ENCODE measurements at regions not wholly inside any gene's neighbourhood (a gene's known extent, or its start where the extent isn't known, plus 50 kb on each side); places are given as distances from the start of the nearest gene placed in this dataset.
A peak's percentile ranks its signal among the peaks of the same experiment; 100 is the strongest.

DNA sequence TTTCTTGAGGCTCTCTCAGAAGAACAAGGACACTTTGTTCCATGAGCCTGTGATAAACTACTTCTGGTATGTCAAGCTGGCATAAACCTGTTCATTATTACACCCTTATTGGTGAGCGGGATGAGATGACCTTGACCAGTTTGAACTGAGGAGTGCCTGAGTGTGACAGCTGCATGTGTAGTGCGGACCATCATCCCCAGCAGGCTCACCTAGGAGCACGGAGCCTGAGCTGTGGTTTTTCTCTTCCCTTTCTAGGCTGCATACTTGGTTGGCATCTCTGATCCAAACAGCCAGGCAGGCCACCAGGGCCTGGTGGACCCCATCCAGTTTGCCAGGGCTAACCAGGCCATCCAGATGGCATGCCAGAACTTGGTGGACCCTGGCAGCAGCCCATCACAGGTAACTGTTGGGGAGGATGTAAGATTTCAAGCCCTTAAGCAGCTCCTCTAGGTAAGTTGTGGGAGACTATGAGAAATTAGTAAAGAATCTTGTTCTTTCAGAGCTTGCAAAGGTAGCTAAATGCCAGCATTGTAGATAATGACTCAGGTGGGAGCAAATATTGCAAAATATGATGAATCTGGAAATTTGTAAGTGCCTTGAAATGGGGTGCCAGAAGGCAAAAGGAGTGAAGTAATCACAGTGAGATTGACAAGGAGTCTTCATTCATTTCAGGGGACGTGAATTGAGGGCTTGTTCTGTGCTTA, 288.9 kb upstream of the TPM1 start:
- ATAC-seq (no peak), DNase-seq (ENCODE audit: low spot score in 2 of 2) (no peak)
- Mint-ChIP-seq H3K27ac (no peak overlapping the region), H3K9me3 (no peaks in the 10 kb centered on the region), H3K36me3 (no peaks in the 10 kb centered on the region)

DNA sequence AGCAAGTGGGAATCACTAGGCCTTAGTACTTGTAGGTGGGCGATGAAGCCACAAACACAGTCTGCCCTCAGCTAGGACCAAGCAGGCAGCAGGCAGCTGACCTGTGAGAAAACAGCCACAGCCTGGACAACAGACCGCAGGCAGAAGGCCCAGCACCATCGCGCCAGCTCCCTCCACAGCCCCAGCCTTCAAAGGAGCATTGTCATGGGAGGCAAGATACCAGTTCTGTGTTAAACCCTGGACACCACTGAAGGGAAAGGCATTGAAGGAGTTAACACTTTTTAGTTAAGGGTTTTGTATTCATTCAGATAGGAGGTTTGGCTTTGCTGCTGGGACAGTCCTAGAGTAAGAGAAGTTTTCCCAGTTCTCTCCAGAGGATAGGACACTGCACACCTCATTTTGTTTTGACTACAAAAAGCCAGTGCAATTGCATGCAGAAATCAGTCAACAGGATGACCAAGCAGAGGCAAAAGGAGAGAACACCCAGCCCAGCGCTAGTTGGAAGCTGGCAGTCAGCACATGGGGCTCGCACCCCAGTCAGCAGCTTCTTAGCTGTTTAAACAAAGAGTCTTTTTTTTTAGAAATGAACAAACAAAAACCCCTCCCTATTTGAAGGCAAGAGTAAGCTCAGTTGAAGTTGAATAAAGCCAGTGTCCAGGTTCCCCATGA, 286.1 kb upstream of the TPM1 start:
- H3K27ac Mint-ChIP-seq, result no peak overlapping the region
- no peaks in the 10 kb centered on the region for H3K36me3 Mint-ChIP-seq
- no peaks in the 10 kb centered on the region for H3K9me3 Mint-ChIP-seq
- DNase-seq (ENCODE audit: low spot score in 2 of 2), result no peak
- no peak for ATAC-seq

DNA sequence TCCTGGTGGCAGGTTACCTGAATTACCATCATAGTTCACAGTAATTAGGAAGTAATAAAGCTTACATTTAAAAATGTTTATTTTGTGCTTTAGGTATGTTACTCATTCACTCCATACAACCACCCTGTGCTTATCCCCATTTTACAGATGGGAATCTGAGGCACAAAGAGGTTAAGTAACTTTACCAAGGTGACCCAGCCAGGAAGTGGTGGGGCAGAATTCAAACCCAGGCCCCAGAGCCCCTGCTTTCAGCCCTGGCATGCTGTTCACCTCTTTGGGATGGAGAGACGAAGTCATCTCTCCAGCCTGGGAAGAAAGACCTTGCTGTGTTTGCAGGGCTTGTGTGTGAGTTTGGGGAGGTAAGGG, 285.6 kb upstream of the TPM1 start:
- no peak for DNase-seq (ENCODE audit: low spot score in 2 of 2)
- ATAC-seq, result no peak
- H3K9me3 Mint-ChIP-seq, result no peaks in the 10 kb centered on the region
- H3K27ac Mint-ChIP-seq, result peak overlapping the region in 1 of 2 donors; percentile 50
- H3K36me3 Mint-ChIP-seq, result no peaks in the 10 kb centered on the region

DNA sequence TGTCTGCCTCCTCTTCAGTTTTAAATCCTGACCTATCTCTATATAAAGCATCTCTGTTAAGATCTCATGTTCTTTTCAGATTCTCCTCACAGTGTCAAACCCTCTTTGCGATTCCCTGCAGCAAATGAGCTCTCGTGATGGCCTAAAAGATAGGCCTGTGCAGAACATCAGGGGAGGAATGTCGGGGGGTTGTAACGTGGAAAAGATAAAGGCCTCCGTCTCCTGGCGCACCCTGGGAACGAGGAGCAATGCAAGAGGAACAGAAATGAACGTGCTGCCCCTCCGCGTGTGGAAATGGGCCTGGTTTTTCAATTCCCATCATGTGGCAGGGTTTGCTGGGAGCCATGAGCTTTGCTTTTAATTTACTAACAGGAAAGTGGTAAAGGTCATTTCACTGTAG, 285.0 kb upstream of the TPM1 start:
- H3K27ac Mint-ChIP-seq, result no peak overlapping the region
- ATAC-seq, result no peak
- no peaks in the 10 kb centered on the region for H3K36me3 Mint-ChIP-seq
- no peaks in the 10 kb centered on the region for H3K9me3 Mint-ChIP-seq
- DNase-seq (ENCODE audit: low spot score in 2 of 2), result no peak

DNA sequence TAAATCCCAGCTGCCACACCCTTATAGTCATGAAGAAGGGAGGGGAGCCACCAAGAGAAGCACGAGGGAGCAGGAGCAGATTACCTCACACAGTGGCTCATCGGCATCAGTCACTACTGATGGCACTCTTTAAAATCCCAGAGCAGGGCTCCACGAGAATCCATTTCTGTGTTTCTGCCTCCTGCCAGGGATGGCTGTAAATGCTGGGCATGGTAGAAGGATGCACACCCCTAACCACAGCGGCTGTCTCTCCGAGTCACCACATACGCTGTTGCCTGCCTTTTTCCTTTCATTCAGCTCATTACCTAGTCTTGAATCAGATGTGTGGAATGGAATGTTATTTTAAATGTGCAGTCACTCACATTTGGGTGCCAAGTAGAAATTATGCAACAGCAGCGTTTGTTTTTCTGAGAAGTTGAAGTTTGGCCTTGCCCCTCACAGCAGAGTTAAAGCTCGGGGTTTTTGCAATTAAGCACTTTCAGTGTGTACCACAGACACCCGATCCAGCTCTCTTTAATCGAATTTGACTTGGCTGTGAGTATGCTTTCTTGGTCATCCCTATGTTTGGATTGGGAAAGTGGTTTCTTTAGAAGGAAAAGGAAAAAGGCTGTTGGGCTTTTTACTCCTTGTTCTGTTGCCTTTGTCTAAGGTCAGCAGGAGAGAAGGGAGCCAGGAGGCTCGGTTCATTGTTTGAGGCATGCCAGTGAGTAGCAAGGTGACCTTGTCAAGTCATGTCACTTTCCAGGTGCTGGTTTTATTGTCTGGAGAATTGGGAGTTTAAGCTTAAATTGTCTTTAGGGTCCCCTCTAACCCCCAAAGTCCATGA, 284.2 kb upstream of the TPM1 start:
- no peaks in the 10 kb centered on the region for H3K9me3 Mint-ChIP-seq
- H3K27ac Mint-ChIP-seq, result no peak overlapping the region
- DNase-seq (ENCODE audit: low spot score in 2 of 2), result no peak
- ATAC-seq, result no peak
- H3K36me3 Mint-ChIP-seq, result no peaks in the 10 kb centered on the region

DNA sequence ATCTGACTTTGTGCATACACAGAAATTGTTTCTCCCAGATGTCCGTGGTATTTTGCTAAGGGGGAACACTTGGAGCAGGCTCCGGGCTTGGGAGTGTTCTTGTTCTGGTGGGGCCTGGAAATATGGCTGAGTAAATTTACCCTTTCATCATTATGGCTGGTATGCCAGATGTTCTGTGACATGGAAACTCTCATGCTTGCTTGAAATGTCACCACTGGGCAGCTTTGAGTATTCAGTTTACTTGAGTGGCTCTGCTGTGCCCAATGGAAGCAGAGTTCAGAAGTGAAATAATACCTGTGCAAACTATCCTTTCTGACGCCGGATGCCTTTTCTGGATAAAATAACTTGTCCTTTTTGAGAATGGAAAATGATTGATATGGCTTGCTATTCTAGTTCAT, 283.6 kb upstream of the TPM1 start:
- no peak for ATAC-seq
- H3K36me3 Mint-ChIP-seq, result no peaks in the 10 kb centered on the region

DNA sequence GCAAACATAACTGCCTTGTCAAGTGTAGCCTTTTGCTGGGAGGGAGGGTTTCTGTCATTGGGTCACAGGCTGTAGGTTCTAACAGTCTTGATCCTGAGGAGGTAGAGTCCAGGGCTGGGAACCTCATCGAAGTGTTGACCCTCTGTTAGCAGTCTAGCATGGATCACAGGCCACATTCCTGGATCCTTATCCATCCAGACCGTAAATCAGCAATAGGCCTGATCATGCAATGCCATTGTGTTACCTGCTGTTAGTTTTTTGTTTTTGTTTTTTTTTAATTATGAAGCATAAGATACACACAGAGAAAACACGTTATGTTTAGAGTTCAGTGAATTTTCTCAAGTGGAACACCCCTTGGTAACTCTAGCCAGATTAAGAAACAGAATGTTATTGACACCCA, 282.0 kb upstream of the TPM1 start:
- no peaks in the 10 kb centered on the region for H3K36me3 Mint-ChIP-seq
- DNase-seq (ENCODE audit: low spot score in 2 of 2) (no peak), ATAC-seq (no peak)
- H3K27ac Mint-ChIP-seq, result no peak overlapping the region
- no peaks in the 10 kb centered on the region for H3K9me3 Mint-ChIP-seq

More for the DNA sequence above, 283.6 kb upstream of the TPM1 start:
- DNase-seq (ENCODE audit: low spot score in 2 of 2), result no peak
- no peak overlapping the region for H3K27ac Mint-ChIP-seq
- H3K9me3 Mint-ChIP-seq, result no peaks in the 10 kb centered on the region

DNA sequence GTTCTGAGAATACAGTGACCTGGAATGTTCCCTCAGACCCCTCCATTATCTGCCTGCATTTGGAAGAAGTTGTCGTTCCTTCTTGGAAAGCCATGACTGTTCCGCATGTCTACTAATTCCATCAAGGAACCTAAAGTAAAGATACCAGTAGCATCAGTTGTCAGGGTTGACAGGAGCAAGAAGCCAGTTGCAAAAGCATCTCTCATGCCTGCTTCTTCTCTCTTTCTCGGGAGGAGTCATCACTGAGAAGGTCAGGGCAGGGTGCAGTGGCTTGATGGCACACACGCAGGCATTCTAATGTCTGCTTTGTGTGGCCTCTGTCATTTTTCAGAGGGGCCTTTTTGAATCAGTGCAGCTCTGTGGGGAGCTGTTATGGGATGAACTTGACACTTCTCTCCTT, 276.6 kb upstream of the TPM1 start:
- DNase-seq (ENCODE audit: low spot score in 2 of 2) (no peak), ATAC-seq (no peak)
- Mint-ChIP-seq H3K27ac (no peak overlapping the region), H3K9me3 (no peaks in the 10 kb centered on the region), H3K36me3 (no peaks in the 10 kb centered on the region)

DNA sequence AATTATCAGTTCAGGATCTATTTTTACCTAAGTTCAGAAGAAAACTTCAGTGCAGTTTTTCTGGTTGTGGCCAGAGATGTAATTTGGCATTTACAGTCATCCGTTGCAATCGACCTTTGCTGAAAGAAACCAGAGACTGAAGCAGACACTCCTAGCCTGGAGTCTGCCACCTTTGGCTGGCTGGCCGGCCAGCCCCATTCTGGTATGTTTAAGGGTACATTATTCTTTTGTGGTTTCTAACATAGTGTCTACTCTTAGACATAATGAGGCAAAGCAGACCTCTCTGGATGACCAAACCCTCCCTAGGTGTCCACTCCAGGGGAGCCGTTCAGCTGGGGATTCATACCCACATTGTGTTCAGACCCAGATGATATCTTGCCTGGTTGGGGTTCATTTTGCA, 275.9 kb upstream of the TPM1 start:
- ATAC-seq, result no peak
- H3K36me3 Mint-ChIP-seq, result no peaks in the 10 kb centered on the region
- no peak for DNase-seq (ENCODE audit: low spot score in 2 of 2)
- no peak overlapping the region for H3K27ac Mint-ChIP-seq
- no peaks in the 10 kb centered on the region for H3K9me3 Mint-ChIP-seq

DNA sequence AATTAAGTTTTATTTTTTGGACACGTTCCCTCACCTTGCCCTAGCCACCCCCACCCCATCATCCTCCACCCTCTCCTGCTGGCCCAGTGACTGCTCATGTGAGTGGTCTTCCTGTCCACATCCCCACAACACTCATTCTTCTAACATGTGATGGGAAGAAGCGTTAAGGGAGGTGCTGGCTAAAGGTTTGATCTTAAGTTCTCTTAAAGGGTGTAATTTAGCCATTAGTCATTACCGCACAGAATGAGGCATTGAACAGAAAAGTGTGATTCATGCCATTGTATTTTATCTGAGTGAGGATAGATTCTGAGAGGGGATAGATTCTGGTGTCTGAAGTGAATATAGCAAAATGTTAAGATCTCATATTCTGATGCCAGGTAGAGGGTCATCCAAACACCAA, 272.9 kb upstream of the TPM1 start:
- ATAC-seq (no peak), DNase-seq (ENCODE audit: low spot score in 2 of 2) (no peak)
- H3K27ac Mint-ChIP-seq, result no peak overlapping the region
- no peaks in the 10 kb centered on the region for H3K36me3 Mint-ChIP-seq
- H3K9me3 Mint-ChIP-seq, result no peaks in the 10 kb centered on the region

DNA sequence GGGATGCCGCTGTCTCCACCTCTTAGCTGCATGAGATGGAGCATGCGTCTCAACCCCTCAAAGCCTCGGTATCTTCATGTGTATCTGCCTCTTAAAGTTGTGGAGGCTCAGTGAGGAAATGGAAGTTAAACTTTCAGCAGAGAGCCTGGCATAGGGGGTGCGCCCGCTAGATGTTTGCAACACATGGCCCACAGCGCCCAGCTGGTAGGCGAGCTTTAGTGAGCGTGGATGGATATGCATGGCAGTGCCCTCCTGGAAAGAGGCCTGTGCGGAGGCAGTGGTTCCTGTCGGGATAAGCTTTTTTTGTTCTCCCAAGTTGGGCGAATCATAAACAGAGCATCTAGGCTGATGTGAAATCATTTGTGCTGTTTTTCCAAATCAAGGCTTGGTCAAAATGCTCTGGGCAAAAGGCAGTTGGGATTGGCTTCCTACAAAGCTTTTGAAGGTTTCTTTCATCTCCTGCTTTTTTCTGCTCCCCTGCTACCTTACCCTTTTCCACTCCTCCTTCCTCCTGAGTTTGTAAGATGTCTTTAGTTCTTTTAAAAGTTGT, 272.4 kb upstream of the TPM1 start:
- Mint-ChIP-seq H3K9me3 (no peaks in the 10 kb centered on the region), H3K36me3 (no peaks in the 10 kb centered on the region), H3K27ac (no peak overlapping the region)
- ATAC-seq (no peak), DNase-seq (ENCODE audit: low spot score in 2 of 2) (no peak)

DNA sequence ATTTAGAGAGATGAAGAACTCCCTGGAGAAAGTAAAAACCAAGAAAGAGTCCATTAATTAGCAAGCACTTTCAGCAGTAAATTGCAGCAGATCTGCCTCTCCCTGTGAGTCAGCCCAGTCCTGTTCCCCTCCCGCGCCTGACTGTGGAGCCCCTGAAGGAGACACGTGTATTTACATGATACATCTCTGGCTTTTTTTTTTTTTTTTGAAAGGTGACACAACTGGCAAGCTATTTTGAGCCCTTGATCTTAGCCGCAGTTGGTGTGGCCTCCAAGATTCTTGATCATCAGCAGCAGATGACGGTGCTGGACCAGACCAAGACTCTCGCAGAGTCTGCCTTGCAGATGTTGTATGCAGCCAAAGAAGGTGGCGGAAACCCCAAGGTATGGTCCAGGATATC, 271.8 kb upstream of the TPM1 start:
- ATAC-seq (no peak), DNase-seq (ENCODE audit: low spot score in 2 of 2) (no peak)
- Mint-ChIP-seq H3K36me3 (no peaks in the 10 kb centered on the region), H3K27ac (no peak overlapping the region), H3K9me3 (no peaks in the 10 kb centered on the region)

DNA sequence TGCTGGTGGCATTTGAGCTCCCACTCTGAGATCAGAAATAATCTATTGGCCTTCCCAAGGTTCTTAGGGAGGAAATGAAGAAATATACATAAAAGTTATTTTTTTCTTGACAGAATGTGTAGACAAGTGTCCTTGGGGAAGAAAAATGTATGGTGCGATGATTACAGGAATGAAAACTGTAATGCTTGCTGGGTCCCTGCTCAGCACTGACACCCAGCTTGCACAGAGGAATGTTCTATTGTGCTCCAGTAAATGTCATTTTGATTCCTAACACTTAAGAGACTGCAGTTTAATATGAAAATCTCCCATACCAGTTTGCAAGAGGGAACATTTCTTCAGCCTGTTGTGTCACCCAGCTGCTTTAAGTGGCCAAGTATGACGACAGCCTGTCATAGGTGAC, 271.3 kb upstream of the TPM1 start:
- Mint-ChIP-seq H3K27ac (no peak overlapping the region), H3K9me3 (no peaks in the 10 kb centered on the region), H3K36me3 (no peaks in the 10 kb centered on the region)
- ATAC-seq (no peak), DNase-seq (ENCODE audit: low spot score in 2 of 2) (no peak)

DNA sequence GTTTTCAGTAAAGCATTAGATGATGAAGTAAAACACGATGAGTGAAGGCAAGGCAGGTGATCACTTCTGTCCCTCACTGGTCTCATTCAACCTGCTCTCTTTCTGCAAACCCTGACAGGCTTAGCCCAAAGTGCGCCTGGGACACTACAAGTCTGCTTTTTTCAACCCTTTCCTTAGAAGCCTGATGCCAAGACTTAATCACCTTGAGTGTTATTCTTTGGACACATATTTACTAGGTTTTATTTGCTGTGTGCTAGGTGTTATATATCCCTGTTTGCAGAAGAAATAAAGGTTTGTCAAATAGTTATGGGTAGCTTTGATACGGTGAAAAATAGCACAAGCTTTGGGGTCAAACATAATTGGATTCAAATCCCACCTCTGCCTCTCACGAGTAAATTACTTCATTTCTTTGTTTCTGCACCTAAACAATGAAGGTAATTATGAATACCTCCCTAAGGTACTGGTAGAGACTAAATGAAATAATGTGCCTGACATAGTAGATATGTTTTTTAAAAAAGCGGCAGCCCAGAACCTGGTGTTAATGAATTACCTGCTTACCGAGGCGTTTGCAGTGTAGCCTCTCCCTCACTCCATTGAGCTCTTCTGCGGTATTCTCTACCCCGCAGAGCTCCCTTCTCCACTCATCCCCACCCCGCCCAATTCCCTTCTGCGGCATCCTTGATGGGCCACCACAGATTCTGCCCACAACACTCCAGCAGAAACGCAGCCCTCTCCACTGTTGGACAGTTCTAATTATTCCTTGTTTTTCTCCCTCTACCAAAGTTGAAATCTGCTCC, 269.0 kb upstream of the TPM1 start:
- Mint-ChIP-seq H3K27ac (peak overlapping the region in 1 of 2 donors; percentile 48), H3K36me3 (no peaks in the 10 kb centered on the region), H3K9me3 (no peaks in the 10 kb centered on the region)
- ATAC-seq (no peak), DNase-seq (ENCODE audit: low spot score in 2 of 2) (no peak)

DNA sequence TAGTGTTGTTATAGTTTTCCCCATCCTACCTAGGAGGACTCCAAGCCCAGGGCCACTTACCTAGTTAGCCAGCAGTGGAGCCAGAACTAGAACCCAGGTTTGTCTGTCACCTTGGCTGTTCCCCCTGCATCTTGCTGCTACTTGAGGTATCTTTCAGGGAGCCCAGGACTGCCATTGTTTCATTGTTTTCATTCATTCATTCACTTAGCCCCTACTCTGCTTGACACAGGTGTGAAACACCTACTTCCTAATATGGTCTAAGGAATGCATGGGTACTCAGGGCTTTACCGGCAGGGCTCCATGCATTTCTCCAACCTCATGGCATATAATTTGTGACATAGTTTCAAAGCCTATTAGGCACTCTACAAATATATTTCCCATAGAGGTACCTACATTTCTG, 266.6 kb upstream of the TPM1 start:
- no peak for DNase-seq (ENCODE audit: low spot score in 2 of 2)
- H3K9me3 Mint-ChIP-seq, result no peaks in the 10 kb centered on the region
- H3K27ac Mint-ChIP-seq, result no peak overlapping the region
- no peak for ATAC-seq
- no peaks in the 10 kb centered on the region for H3K36me3 Mint-ChIP-seq

DNA sequence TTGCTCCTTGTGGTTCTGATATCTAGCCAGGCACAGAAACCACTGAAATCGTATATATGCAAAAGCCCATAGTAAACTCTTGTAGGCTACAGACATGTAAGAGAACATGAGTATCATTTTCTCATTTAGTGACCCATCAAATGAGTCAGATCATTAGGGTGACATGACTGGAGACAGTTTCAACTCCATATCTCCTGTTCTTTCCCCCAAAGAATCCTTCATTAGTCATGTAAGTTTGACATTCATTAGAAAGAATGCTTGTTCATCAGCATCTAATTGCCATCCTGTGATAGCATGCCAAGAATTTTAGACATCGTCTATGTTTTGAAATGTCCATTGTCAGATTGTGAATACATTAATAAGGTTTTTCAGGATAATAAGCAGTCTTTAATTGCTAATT, 264.9 kb upstream of the TPM1 start:
- DNase-seq (ENCODE audit: low spot score in 2 of 2), result no peak
- no peaks in the 10 kb centered on the region for H3K9me3 Mint-ChIP-seq
- ATAC-seq, result peak in 1 of 2 donors; percentile 47
- no peaks in the 10 kb centered on the region for H3K36me3 Mint-ChIP-seq
- H3K27ac Mint-ChIP-seq, result no peak overlapping the region
